ENCODE measurements at regions not wholly inside any gene's neighbourhood (a gene's known extent, or its start where the extent isn't known, plus 50 kb on each side); places are given as distances from the start of the nearest gene placed in this dataset.

- no peak for TF ChIP-seq CTCF (IDR thresholded peaks at IDR 0.05)
- TF ChIP-seq EP300 (IDR thresholded peaks at IDR 0.05) = no peak
Measured at GRCh38 chr9:81132318-81132717, 557.0 kb downstream of the TLE1 start.
